DND-41 (cell line): ENCODE measurements at regions not wholly inside any gene's neighbourhood (a gene's known extent, or its start where the extent isn't known, plus 50 kb on each side); places are given as distances from the start of the nearest gene placed in this dataset.

Source experiments
- ATAC-seq: fragments of 200-7000 bp; cut with Tn5 transposase; 3 replicates; pipeline ENCODE4 v1.9.1; 2021; ENCODE audit warnings: low read depth; ENCODE audit not compliant: insufficient read depth
- DNase-seq: peaks from one replicate; pipeline ENCODE4 v3.0.0-alpha.2; 2020
- H2AFZ ChIP-seq: 2 replicates; pipeline ENCODE4 v1.6.0; 2012; ENCODE audit warnings: low read depth, low read length
- H3K27ac ChIP-seq: 2 replicates; pipeline ENCODE4 v1.5.1; 2012; ENCODE audit warnings: low read length, inconsistent platforms
- H3K27me3 ChIP-seq: fragments of 200-600 bp; sonication (generic); 2 replicates; pipeline ENCODE4 v1.6.0; 2012; ENCODE audit warnings: low read length, mild to moderate bottlenecking, inconsistent platforms; ENCODE audit not compliant: insufficient read depth, poor library complexity
- H3K36me3 ChIP-seq: 2 replicates; pipeline ENCODE4 v1.5.1; 2012; ENCODE audit warnings: low read length, inconsistent platforms; ENCODE audit not compliant: insufficient read depth
- H3K4me1 ChIP-seq: 2 replicates; pipeline ENCODE4 v1.5.1; 2012; ENCODE audit warnings: mild to moderate bottlenecking, low read length; ENCODE audit not compliant: insufficient read depth
- H3K4me2 ChIP-seq: 2 replicates; pipeline ENCODE4 v1.6.0; 2012; ENCODE audit warnings: mild to moderate bottlenecking, moderate library complexity, low read length, inconsistent platforms; ENCODE audit not compliant: insufficient read depth
- H3K4me3 ChIP-seq, 2 experiments: fragments of 200-600 bp in 1 of 2; shearing (Covaris generic) in 1 of 2; 2 replicates each; pipeline ENCODE4 v1.5.1; 2012 to 2016; ENCODE audit warnings: inconsistent platforms in 2 of 2, low read length in 2 of 2, mild to moderate bottlenecking in 2 of 2, low read depth in 1 of 2, moderate library complexity in 1 of 2
- H3K79me2 ChIP-seq: 2 replicates; pipeline ENCODE4 v1.6.0; 2012; ENCODE audit warnings: low read length, inconsistent platforms; ENCODE audit not compliant: insufficient read depth
- H3K9ac ChIP-seq: 2 replicates; pipeline ENCODE4 v1.6.0; 2012; ENCODE audit warnings: low read depth, mild to moderate bottlenecking, inconsistent platforms, low read length, moderate library complexity
- H3K9me3 ChIP-seq: 2 replicates; pipeline ENCODE4 v1.5.1; 2012; ENCODE audit warnings: low read length, moderate library complexity, mild to moderate bottlenecking, inconsistent platforms; ENCODE audit not compliant: insufficient read depth, severe bottlenecking
- H4K20me1 ChIP-seq: 2 replicates; pipeline ENCODE4 v1.6.0; 2012; ENCODE audit warnings: low read length; ENCODE audit not compliant: insufficient read depth
- CTCF ChIP-seq: IDR thresholded peaks from 2 replicates; pipeline ENCODE4 v1.5.1; 2012; ENCODE audit warnings: borderline replicate concordance, low read length, moderate library complexity, mild to moderate bottlenecking; ENCODE audit not compliant: poor library complexity, severe bottlenecking; ENCODE audit errors: extremely low read depth
- EZH2 ChIP-seq: IDR thresholded peaks from 3 replicates; pipeline ENCODE4 v1.6.1; 2012; ENCODE audit warnings: borderline replicate concordance, low read depth, mild to moderate bottlenecking, moderate library complexity, low read length, inconsistent platforms; ENCODE audit not compliant: severe bottlenecking

- no peak overlapping the region for H3K27ac ChIP-seq
- no peaks in the 10 kb centered on the region for H3K27me3 ChIP-seq
- no peaks in the 10 kb centered on the region for H3K79me2 ChIP-seq
- DNase-seq (no peak), ATAC-seq (no peak)
- no peaks in the 10 kb centered on the region for H3K36me3 ChIP-seq
- peaks cover 5% of the 10 kb centered on the region; the same call in 1 of the 2 replicates for H3K4me1 ChIP-seq
- no peak overlapping the region for H3K4me3 ChIP-seq
- H3K4me2 ChIP-seq, result no peak overlapping the region
- no peak overlapping the region for H2AFZ ChIP-seq
- TF ChIP-seq EZH2, result no peak
- no peak for TF ChIP-seq CTCF
- no peaks in the 10 kb centered on the region for H4K20me1 ChIP-seq
- no peak overlapping the region for H3K9ac ChIP-seq
- H3K9me3 ChIP-seq, result no peaks in the 10 kb centered on the region
Observed at GRCh38 chr3:30551927-30552326, 54.5 kb upstream of the TGFBR2 start.

GRCh38 chr3:30553641-30554316 is 52.6 kb upstream of the TGFBR2 start:
- H3K27ac ChIP-seq, result no peak overlapping the region
- H3K36me3 ChIP-seq, result no peaks in the 10 kb centered on the region
- H4K20me1 ChIP-seq, result no peaks in the 10 kb centered on the region
- H3K4me3 ChIP-seq, result no peak overlapping the region
- ATAC-seq (no peak), DNase-seq (no peak)
- H2AFZ ChIP-seq, result no peak overlapping the region
- no peaks in the 10 kb centered on the region for H3K27me3 ChIP-seq
- no peak overlapping the region for H3K9ac ChIP-seq
- H3K4me1 ChIP-seq, result peaks cover 5% of the 10 kb centered on the region; the same call in 1 of the 2 replicates
- no peaks in the 10 kb centered on the region for H3K79me2 ChIP-seq
- H3K9me3 ChIP-seq, result no peaks in the 10 kb centered on the region
- H3K4me2 ChIP-seq, result no peak overlapping the region
- no peak for TF ChIP-seq EZH2

- Histone ChIP-seq H3K36me3 (no peaks in the 10 kb centered on the region), H3K27me3 (no peaks in the 10 kb centered on the region), H3K4me3 (no peak overlapping the region), H4K20me1 (no peaks in the 10 kb centered on the region), H3K27ac (no peak overlapping the region), H3K4me2 (no peak overlapping the region), H3K9me3 (no peaks in the 10 kb centered on the region), H3K9ac (no peak overlapping the region), H2AFZ (no peak overlapping the region), H3K79me2 (no peaks in the 10 kb centered on the region), H3K4me1 (peaks cover 5% of the 10 kb centered on the region; the same call in 1 of the 2 replicates)
- ATAC-seq (no peak), DNase-seq (no peak)
- no peak for TF ChIP-seq EZH2
- no peak for TF ChIP-seq CTCF
Observed at GRCh38 chr3:30554317-30554690, 52.1 kb upstream of the TGFBR2 start.

- no peak overlapping the region for H3K9ac ChIP-seq
- no peaks in the 10 kb centered on the region for H3K27me3 ChIP-seq
- no peak overlapping the region for H3K27ac ChIP-seq
- H2AFZ ChIP-seq, result no peak overlapping the region
- TF ChIP-seq CTCF (no peak), EZH2 (no peak)
- no peak for ATAC-seq
- H3K36me3 ChIP-seq, result no peaks in the 10 kb centered on the region
- H3K4me1 ChIP-seq, result peaks cover 5% of the 10 kb centered on the region; the same call in 1 of the 2 replicates
- no peaks in the 10 kb centered on the region for H4K20me1 ChIP-seq
- no peak overlapping the region for H3K4me3 ChIP-seq
- H3K9me3 ChIP-seq, result no peaks in the 10 kb centered on the region
- DNase-seq, result no peak
- H3K79me2 ChIP-seq, result no peaks in the 10 kb centered on the region
- H3K4me2 ChIP-seq, result no peak overlapping the region
Observed at GRCh38 chr3:30555968-30556367, 50.4 kb upstream of the TGFBR2 start.
